HG03196 (cell line): ENCODE measurements at regions not wholly inside any gene's neighbourhood (a gene's known extent, or its start where the extent isn't known, plus 50 kb on each side); places are given as distances from the start of the nearest gene placed in this dataset.

Experiments
- ATAC-seq: cut with Tn5 transposase; IDR thresholded peaks from one replicate; pipeline ENCODE4 v1.9.1; 2021; ENCODE audit not compliant: unreplicated experiment

GRCh38 chr3:43892526-43892925 lies 201.8 kb downstream of the ABHD5 start:
- no peak for ATAC-seq

- no peak for ATAC-seq
These were observed 203.0 kb downstream of the ABHD5 start for GRCh38 chr3:43893727-43894126.

- no peak for ATAC-seq
These were observed 203.7 kb downstream of the ABHD5 start for GRCh38 chr3:43894176-43895049.

- ATAC-seq, result no peak
These were observed 204.8 kb downstream of the ABHD5 start for GRCh38 chr3:43895573-43895972.

- no peak for ATAC-seq
These were observed 211.7 kb downstream of the ABHD5 start for GRCh38 chr3:43902415-43902814.

- ATAC-seq, result no peak
These were observed 214.4 kb downstream of the ABHD5 start for GRCh38 chr3:43905157-43905556.

- peak; percentile 42 for ATAC-seq
These were observed 216.2 kb downstream of the ABHD5 start for GRCh38 chr3:43906849-43907507.

GRCh38 chr3:43907508-43907858 lies 216.7 kb downstream of the ABHD5 start:
- ATAC-seq, result peak; percentile 75

- no peak for ATAC-seq
These were observed 217.7 kb downstream of the ABHD5 start for GRCh38 chr3:43908456-43908855.

- ATAC-seq, result no peak
These were observed 218.4 kb downstream of the ABHD5 start for GRCh38 chr3:43909149-43909548.

- ATAC-seq, result no peak
These were observed 220.0 kb downstream of the ABHD5 start for GRCh38 chr3:43910750-43911149.

GRCh38 chr3:43913036-43913948 lies 222.6 kb downstream of the ABHD5 start:
- no peak for ATAC-seq

GRCh38 chr3:43914269-43914668 lies 223.5 kb downstream of the ABHD5 start:
- no peak for ATAC-seq

GRCh38 chr3:43915546-43915945 lies 224.8 kb downstream of the ABHD5 start:
- ATAC-seq, result no peak

- ATAC-seq, result no peak
These were observed 226.6 kb downstream of the ABHD5 start for GRCh38 chr3:43917361-43917760.

GRCh38 chr3:43919029-43919428 lies 228.3 kb downstream of the ABHD5 start:
- no peak for ATAC-seq

GRCh38 chr3:43921056-43921648 lies 230.4 kb downstream of the ABHD5 start:
- ATAC-seq, result no peak

- no peak for ATAC-seq
These were observed 231.6 kb downstream of the ABHD5 start for GRCh38 chr3:43922374-43922773.

GRCh38 chr3:43923104-43923882 lies 232.6 kb downstream of the ABHD5 start:
- no peak for ATAC-seq

- no peak for ATAC-seq
These were observed 235.3 kb downstream of the ABHD5 start for GRCh38 chr3:43926055-43926454.
